ENCODE measurements at regions not wholly inside any gene's neighbourhood (a gene's known extent, or its start where the extent isn't known, plus 50 kb on each side); places are given as distances from the start of the nearest gene placed in this dataset.

DNA sequence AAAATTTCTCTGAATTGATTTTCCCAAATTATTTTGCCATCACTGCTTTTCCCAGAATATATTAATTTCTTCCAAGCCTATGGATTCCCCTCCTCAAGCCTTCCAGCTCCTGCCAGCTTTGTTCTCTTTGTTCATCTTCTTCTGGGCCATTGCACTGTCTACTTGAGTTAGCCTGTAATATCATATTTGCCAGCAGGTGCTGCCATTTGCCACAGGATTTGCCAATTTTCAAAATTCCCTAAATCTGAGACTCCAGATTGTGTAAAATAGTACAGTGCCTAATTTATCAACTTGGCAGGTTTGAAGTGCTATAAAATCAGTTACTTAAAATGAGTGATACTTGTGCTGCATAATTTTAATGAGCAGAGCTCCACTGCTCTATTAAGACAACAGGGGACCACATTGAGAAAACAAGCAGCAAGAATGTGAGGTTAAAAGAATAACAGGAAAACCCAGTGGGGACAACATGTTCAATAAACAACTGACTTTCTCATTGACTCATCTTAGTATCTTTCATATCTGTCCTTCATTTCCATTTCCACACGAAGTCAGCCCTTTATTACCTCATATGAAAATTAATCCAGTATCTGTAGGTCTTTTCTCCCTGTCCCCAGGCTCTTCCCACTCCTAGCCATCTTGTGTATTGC, 84.6 kb upstream of the CCDC196 start:
- H2AFZ ChIP-seq (ENCODE audit: low read depth) = no peak overlapping the region
- H3K9me3 ChIP-seq = no peaks in the 10 kb centered on the region
- H3K9me2 ChIP-seq = no peaks in the 10 kb centered on the region
- ChIA-PET POLR2A (no interaction called here), CTCF (interaction anchor here (0.5 to 5.1 kb wide), 28 partner anchors 10 to 932 kb away, joined by 3 to 41 read pairs (median 4); no protein-coding TSS in a partner anchor)
- H3K4me1 ChIP-seq (ENCODE audit: control insufficient read depth in 1 of 2, insufficient read depth in 2 of 2, low read depth in 1 of 2, low read length in 1 of 2) = no peaks in the 10 kb centered on the region
- H3K4me2 ChIP-seq = no peak overlapping the region
- no peak overlapping the region for H3K27ac ChIP-seq (ENCODE audit: low read depth in 2 of 2, low read length in 1 of 2)
- no peaks in the 10 kb centered on the region for H3K79me2 ChIP-seq (ENCODE audit: insufficient read depth)
- H3K36me3 ChIP-seq (replicated peaks in 1 of 2; ENCODE audit: control insufficient read depth in 1 of 2, insufficient read depth in 2 of 2, low read length in 1 of 2) = no peaks in the 10 kb centered on the region
- TF ChIP-seq, protein P1, sequence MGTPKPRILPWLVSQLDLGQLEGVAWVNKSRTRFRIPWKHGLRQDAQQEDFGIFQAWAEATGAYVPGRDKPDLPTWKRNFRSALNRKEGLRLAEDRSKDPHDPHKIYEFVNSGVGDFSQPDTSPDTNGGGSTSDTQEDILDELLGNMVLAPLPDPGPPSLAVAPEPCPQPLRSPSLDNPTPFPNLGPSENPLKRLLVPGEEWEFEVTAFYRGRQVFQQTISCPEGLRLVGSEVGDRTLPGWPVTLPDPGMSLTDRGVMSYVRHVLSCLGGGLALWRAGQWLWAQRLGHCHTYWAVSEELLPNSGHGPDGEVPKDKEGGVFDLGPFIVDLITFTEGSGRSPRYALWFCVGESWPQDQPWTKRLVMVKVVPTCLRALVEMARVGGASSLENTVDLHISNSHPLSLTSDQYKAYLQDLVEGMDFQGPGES (IDR thresholded peaks at IDR 0.05; ENCODE audit: low read depth, low read length) = no peak
- TF ChIP-seq, protein P2, sequence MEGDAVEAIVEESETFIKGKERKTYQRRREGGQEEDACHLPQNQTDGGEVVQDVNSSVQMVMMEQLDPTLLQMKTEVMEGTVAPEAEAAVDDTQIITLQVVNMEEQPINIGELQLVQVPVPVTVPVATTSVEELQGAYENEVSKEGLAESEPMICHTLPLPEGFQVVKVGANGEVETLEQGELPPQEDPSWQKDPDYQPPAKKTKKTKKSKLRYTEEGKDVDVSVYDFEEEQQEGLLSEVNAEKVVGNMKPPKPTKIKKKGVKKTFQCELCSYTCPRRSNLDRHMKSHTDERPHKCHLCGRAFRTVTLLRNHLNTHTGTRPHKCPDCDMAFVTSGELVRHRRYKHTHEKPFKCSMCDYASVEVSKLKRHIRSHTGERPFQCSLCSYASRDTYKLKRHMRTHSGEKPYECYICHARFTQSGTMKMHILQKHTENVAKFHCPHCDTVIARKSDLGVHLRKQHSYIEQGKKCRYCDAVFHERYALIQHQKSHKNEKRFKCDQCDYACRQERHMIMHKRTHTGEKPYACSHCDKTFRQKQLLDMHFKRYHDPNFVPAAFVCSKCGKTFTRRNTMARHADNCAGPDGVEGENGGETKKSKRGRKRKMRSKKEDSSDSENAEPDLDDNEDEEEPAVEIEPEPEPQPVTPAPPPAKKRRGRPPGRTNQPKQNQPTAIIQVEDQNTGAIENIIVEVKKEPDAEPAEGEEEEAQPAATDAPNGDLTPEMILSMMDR (IDR thresholded peaks at IDR 0.05) = peak; percentile 53
- TF ChIP-seq SMC3 (IDR thresholded peaks at IDR 0.05; ENCODE audit: low read depth, low read length) (peak; percentile 45; the same call in 1 of the 2 replicates), RAD21 (IDR thresholded peaks at IDR 0.05; ENCODE audit: low read length) (peak; percentile 86)
- H3K4me3 ChIP-seq (ENCODE audit: low read depth in 2 of 2, low read length in 1 of 2) = no peak overlapping the region
- H3F3A ChIP-seq (replicated peaks; ENCODE audit: insufficient read depth) = no peaks in the 10 kb centered on the region
- H3K27me3 ChIP-seq (ENCODE audit: insufficient read depth) = no peaks in the 10 kb centered on the region
- no peaks in the 10 kb centered on the region for H4K20me1 ChIP-seq (ENCODE audit: insufficient read depth)
- H3K9ac ChIP-seq = no peak overlapping the region
- 7% methylated on average over 1 of the region's 1 CpG for WGBS (ENCODE audit: low lambda C conversion rate)
- DNase-seq = peak; percentile 8

DNA sequence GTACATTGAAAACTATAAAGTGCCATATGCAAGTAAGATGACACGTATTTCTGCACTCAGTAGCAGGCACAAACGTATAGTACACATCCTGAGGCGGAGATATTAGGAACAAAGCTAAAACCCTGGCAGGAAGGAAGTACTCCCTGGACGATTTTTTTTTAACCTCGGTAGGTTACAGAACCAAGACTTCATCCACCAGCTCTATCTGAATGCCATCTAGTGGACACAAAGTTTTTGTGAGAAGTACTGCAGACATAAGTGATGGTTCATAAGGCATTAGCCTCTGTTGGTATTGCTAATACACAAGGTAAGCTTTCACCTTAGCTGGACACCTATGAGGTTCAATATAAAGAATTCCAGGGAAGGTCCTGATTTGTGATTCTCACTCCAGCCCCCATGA, 83.0 kb upstream of the CCDC196 start:
- no peaks in the 10 kb centered on the region for H3K9me3 ChIP-seq
- no peak overlapping the region for H3K4me2 ChIP-seq
- no peaks in the 10 kb centered on the region for H3K4me1 ChIP-seq (ENCODE audit: control insufficient read depth in 1 of 2, insufficient read depth in 2 of 2, low read depth in 1 of 2, low read length in 1 of 2)
- no peaks in the 10 kb centered on the region for H3K36me3 ChIP-seq (replicated peaks in 1 of 2; ENCODE audit: control insufficient read depth in 1 of 2, insufficient read depth in 2 of 2, low read length in 1 of 2)
- no peaks in the 10 kb centered on the region for H3K27me3 ChIP-seq (ENCODE audit: insufficient read depth)
- ChIA-PET CTCF (interaction anchor here (0.7 to 5.1 kb wide), 18 partner anchors 8 to 1239 kb away, joined by 3 to 41 read pairs (median 4); no protein-coding TSS in a partner anchor), POLR2A (no interaction called here)
- DNase-seq = no peak
- no peaks in the 10 kb centered on the region for H3K9me2 ChIP-seq
- H3K79me2 ChIP-seq (ENCODE audit: insufficient read depth) = no peaks in the 10 kb centered on the region
- TF ChIP-seq CHD2 (IDR thresholded peaks at IDR 0.05; ENCODE audit: low read length, partially characterized antibody) (no peak), RAD21 (IDR thresholded peaks at IDR 0.05; ENCODE audit: low read length) (peak; percentile 47), EP300 (IDR thresholded peaks at IDR 0.05; ENCODE audit: borderline replicate concordance in 1 of 2, low read depth in 1 of 2, low read length in 1 of 2) (no peak), MEF2A (IDR thresholded peaks at IDR 0.05; ENCODE audit: borderline replicate concordance, low read depth) (no peak), YY1 (IDR thresholded peaks at IDR 0.05; ENCODE audit: low read depth) (no peak), RFX5 (IDR thresholded peaks at IDR 0.05; ENCODE audit: low read length) (no peak), FOXM1 (IDR thresholded peaks at IDR 0.05; ENCODE audit: low read depth) (no peak), SMC3 (IDR thresholded peaks at IDR 0.05; ENCODE audit: low read depth, low read length) (peak; percentile 24; the same call in 1 of the 2 replicates)
- TF ChIP-seq, protein P3, sequence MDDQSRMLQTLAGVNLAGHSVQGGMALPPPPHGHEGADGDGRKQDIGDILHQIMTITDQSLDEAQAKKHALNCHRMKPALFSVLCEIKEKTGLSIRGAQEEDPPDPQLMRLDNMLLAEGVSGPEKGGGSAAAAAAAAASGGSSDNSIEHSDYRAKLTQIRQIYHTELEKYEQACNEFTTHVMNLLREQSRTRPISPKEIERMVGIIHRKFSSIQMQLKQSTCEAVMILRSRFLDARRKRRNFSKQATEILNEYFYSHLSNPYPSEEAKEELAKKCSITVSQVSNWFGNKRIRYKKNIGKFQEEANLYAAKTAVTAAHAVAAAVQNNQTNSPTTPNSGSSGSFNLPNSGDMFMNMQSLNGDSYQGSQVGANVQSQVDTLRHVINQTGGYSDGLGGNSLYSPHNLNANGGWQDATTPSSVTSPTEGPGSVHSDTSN (IDR thresholded peaks at IDR 0.05) = no peak
- TF ChIP-seq, protein P2 (IDR thresholded peaks at IDR 0.05) = peak; percentile 44
- H2AFZ ChIP-seq (ENCODE audit: low read depth) = no peak overlapping the region
- H4K20me1 ChIP-seq (ENCODE audit: insufficient read depth) = no peaks in the 10 kb centered on the region
- H3F3A ChIP-seq (replicated peaks; ENCODE audit: insufficient read depth) = no peaks in the 10 kb centered on the region
- H3K27ac ChIP-seq (ENCODE audit: low read depth in 2 of 2, low read length in 1 of 2) = no peak overlapping the region
- H3K9ac ChIP-seq = no peak overlapping the region
- H3K4me3 ChIP-seq (ENCODE audit: low read depth in 2 of 2, low read length in 1 of 2) = no peak overlapping the region
- 28% methylated on average over 5 of the region's 5 CpGs for WGBS (ENCODE audit: low lambda C conversion rate)

All from SK-N-SH (cell line).